K562 (cell line): ENCODE measurements at regions not wholly inside any gene's neighbourhood (a gene's known extent, or its start where the extent isn't known, plus 50 kb on each side); places are given as distances from the start of the nearest gene placed in this dataset.

Experiments
- ATAC-seq: fragments of 200-7000 bp; cut with Tn5 transposase; 3 replicates; pipeline ENCODE4 v1.9.1; 2020; ENCODE audit warnings: moderate library complexity
- BruUV-seq: library from RNA; stranded (reverse); fragments of 400-500 nt; replicated peaks from 2 replicates; lab custom pipeline; 2021; lab: Mats Ljungman, UMichigan
- CTCF ChIA-PET: fragments of 300-600 bp; formaldehyde crosslinking; extraction: SDS; loops from one replicate; lab custom pipeline; 2021; ENCODE audit warnings: low intra/inter-chr PET ratio; lab: Yijun Ruan, JAX
- POLR2A ChIA-PET: fragments of 300-600, 350-650 bp; sonication (Branson Sonifier 250); formaldehyde crosslinking; extraction: SDS; loops from one replicate; lab custom pipeline; 2021; ENCODE audit warnings: antibody characterized with exemption, inconsistent platforms; lab: Yijun Ruan, JAX
- DNase-seq, 4 experiments: peaks; one replicate each; pipeline versions ENCODE4 v3.0.0 to v3.0.0-alpha.2; 2011 to 2018; ENCODE audit warnings: low spot score in 3 of 4, mixed read lengths in 3 of 4; ENCODE audit errors: extremely low read depth in 1 of 4
- FAIRE-seq: peaks from 2 replicates; lab custom pipeline; 2011; peaks lifted over from hg19 to GRCh38; lab: Jason Lieb, UNC
- H2AFZ ChIP-seq: 2 replicates; pipeline ENCODE4 v1.6.0; 2011; ENCODE audit warnings: low read depth, low read length, control low read depth, inconsistent platforms
- H3K27ac ChIP-seq: fragments of 200-600 bp; 3 replicates; pipeline ENCODE4 v1.8.0; 2011; ENCODE audit warnings: low read depth, mild to moderate bottlenecking, control low read depth, inconsistent platforms, low read length, moderate library complexity, mixed read lengths; ENCODE audit errors: extremely low read depth
- H3K27me3 ChIP-seq, 2 experiments: fragments of 300-600 bp in 1 of 2; 2 replicates in 1 of 2; 3 replicates in 1 of 2; pipeline versions ENCODE4 v1.6.0 to v1.8.0; 2011; ENCODE audit warnings: inconsistent platforms in 2 of 2, low read length in 2 of 2, mild to moderate bottlenecking in 1 of 2, mixed read lengths in 1 of 2, moderate library complexity in 1 of 2; ENCODE audit not compliant: control insufficient read depth in 2 of 2, insufficient read depth in 2 of 2
- H3K36me3 ChIP-seq: fragments of 300-600 bp; 3 replicates; pipeline ENCODE4 v1.8.0; 2011; ENCODE audit warnings: mild to moderate bottlenecking, low read length, inconsistent platforms; ENCODE audit not compliant: control insufficient read depth, insufficient read depth
- H3K4me1 ChIP-seq, 2 experiments: fragments of 200-600 bp in 1 of 2; replicated peaks in 1 of 2; 2 replicates in 1 of 2; 3 replicates in 1 of 2; pipeline versions ENCODE4 v1.5.1 to v1.8.0; 2011; ENCODE audit warnings: inconsistent platforms in 2 of 2, low read length in 2 of 2, mild to moderate bottlenecking in 1 of 2, mixed read lengths in 1 of 2, moderate library complexity in 1 of 2; ENCODE audit not compliant: control insufficient read depth in 2 of 2, insufficient read depth in 2 of 2
- H3K4me2 ChIP-seq: 2 replicates; pipeline ENCODE4 v1.6.1; 2011; ENCODE audit warnings: low read length, control low read depth, inconsistent platforms, mixed read lengths; ENCODE audit not compliant: insufficient read depth
- H3K4me3 ChIP-seq: fragments of 200-600 bp; sonication (generic), shearing (Covaris generic); 2 replicates; pipeline ENCODE4 v1.5.1; 2016; ENCODE audit warnings: control low read depth, inconsistent platforms
- H3K79me2 ChIP-seq: fragments of 200-600 bp; 3 replicates; pipeline ENCODE4 v1.8.0; 2011; ENCODE audit warnings: low read length, inconsistent platforms; ENCODE audit not compliant: control insufficient read depth, insufficient read depth
- H3K9ac ChIP-seq, 2 experiments: 2 replicates each; pipeline versions ENCODE4 v1.6.0 to v1.6.1; 2011; ENCODE audit warnings: low read depth in 2 of 2, low read length in 2 of 2, control low read depth in 1 of 2, inconsistent platforms in 1 of 2, mild to moderate bottlenecking in 1 of 2, mixed read lengths in 1 of 2; ENCODE audit not compliant: insufficient read depth in 1 of 2
- H3K9me1 ChIP-seq: one replicate; pipeline ENCODE4 v1.6.0; 2011; ENCODE audit warnings: inconsistent platforms, mild to moderate bottlenecking, low read length, moderate library complexity; ENCODE audit not compliant: control insufficient read depth, insufficient read depth
- H3K9me3 ChIP-seq: replicated peaks from 2 replicates; pipeline ENCODE4 v1.5.1; 2011; ENCODE audit warnings: low read depth, low read length, inconsistent platforms; ENCODE audit not compliant: control insufficient read depth, insufficient read depth
- H4K20me1 ChIP-seq: replicated peaks from 2 replicates; pipeline ENCODE4 v1.6.1; 2011; ENCODE audit warnings: low read length, inconsistent platforms, mixed read lengths; ENCODE audit not compliant: control insufficient read depth, insufficient read depth
- CBFA2T2 ChIP-seq: fragments of 450-650 bp; conservative IDR thresholded peaks from 2 replicates; pipeline ENCODE4 v1.6.1; 2017; ENCODE audit warnings: mild to moderate bottlenecking
- CBFA2T3 ChIP-seq: fragments of 450-650 bp; IDR thresholded peaks from 2 replicates; pipeline ENCODE4 v1.6.1; 2017
- CLOCK ChIP-seq: fragments of 250-450 bp; sonication (Bioruptor Pico); IDR thresholded peaks from 2 replicates; pipeline ENCODE4 v1.4.0; 2020; ENCODE audit warnings: mild to moderate bottlenecking, moderate library complexity, borderline replicate concordance
- MAFK ChIP-seq: IDR thresholded peaks from 2 replicates; pipeline ENCODE4 v1.6.1; 2011; ENCODE audit warnings: low read length, improper control_type of control experiment
- MYC ChIP-seq, 2 experiments: fragments of 250-450 bp in 1 of 2; sonication (Bioruptor Pico) in 1 of 2; IDR thresholded peaks; 2 replicates each; pipeline versions ENCODE4 v1.5.1 to v1.6.1; 2012 to 2021; ENCODE audit warnings: low read depth in 2 of 2, borderline replicate concordance in 1 of 2, improper control_type of control experiment in 1 of 2, low read length in 1 of 2, mild to moderate bottlenecking in 1 of 2, moderate library complexity in 1 of 2
- RBBP5 ChIP-seq: fragments of 200-600 bp; sonication (generic); IDR thresholded peaks from 2 replicates; pipeline ENCODE4 v1.6.1; 2012; ENCODE audit warnings: borderline replicate concordance, mild to moderate bottlenecking, low read length, control low read depth, inconsistent platforms; ENCODE audit not compliant: insufficient read depth, poor library complexity, severe bottlenecking
- RFX7 ChIP-seq: fragments of 250-450 bp; sonication (Bioruptor Pico); IDR thresholded peaks from 2 replicates; pipeline ENCODE4 v1.5.1; 2021; ENCODE audit warnings: mild to moderate bottlenecking
- SMARCA5 ChIP-seq: fragments of 450-650 bp; IDR thresholded peaks from 2 replicates; pipeline ENCODE4 v1.6.1; 2016
- TAL1 ChIP-seq: fragments of 450-650 bp; IDR thresholded peaks from 2 replicates; pipeline ENCODE4 v1.6.1; 2016; ENCODE audit warnings: mild to moderate bottlenecking
- TCF3 ChIP-seq: sonication (generic); formaldehyde crosslinking; IDR thresholded peaks from 2 replicates; pipeline ENCODE4 v1.4.0; 2020; ENCODE audit warnings: mild to moderate bottlenecking, missing genetic modification reagents
- ZEB2 ChIP-seq: fragments of 450-650 bp; IDR thresholded peaks from 2 replicates; pipeline ENCODE4 v1.6.1; 2016
- ZKSCAN3 ChIP-seq: fragments of 250-450 bp; sonication (Bioruptor Pico); IDR thresholded peaks from 2 replicates; pipeline ENCODE4 v1.4.0; 2020
- ZNF431 ChIP-seq: sonication (generic); formaldehyde crosslinking; IDR thresholded peaks from 2 replicates; pipeline ENCODE4 v1.8.0; 2022; ENCODE audit warnings: mild to moderate bottlenecking, missing genetic modification reagents
- WGBS: fragments of 100-300 bp; shearing (Covaris generic); methylation state at CpG from one replicate; pipeline ENCODE4 v1.1.6; 2016; ENCODE audit warnings: low coverage, mixed read lengths; ENCODE audit not compliant: insufficient coverage; ENCODE audit errors: missing lambda C conversion rate; 5-methylcytosine and 5-hydroxymethylcytosine counted together
- in situ Hi-C: fragments of 300-500 bp; cut with MboI; formaldehyde crosslinking; loops from 4 replicates; pipeline ENCODE4 v1.15.0; 2018; ENCODE audit warnings: inconsistent platforms, mixed read lengths
- intact Hi-C: fragments of 100-400 bp; cut with micrococcal nuclease; formaldehyde crosslinking; loops from 2 replicates; pipeline ENCODE4 v1.14.2; 2022

GRCh38 chr6:22357724-22358189 lies 60.9 kb upstream of the PRL start (continued):
- TF ChIP-seq MYC (IDR thresholded peaks at IDR 0.05; ENCODE audit: low read depth, low read length): no peak
- no peak for TF ChIP-seq MYC (CRISPR knock-in tag; IDR thresholded peaks at IDR 0.05; ENCODE audit: borderline replicate concordance, low read depth)
- TF ChIP-seq CLOCK (CRISPR knock-in tag): no peak
- no peak for TF ChIP-seq ZEB2
- no peak for TF ChIP-seq MAFK
- TF ChIP-seq ZKSCAN3 (CRISPR knock-in tag): no peak
- no peak for TF ChIP-seq RBBP5
- no peak for TF ChIP-seq RFX7 (CRISPR knock-in tag)
- TF ChIP-seq, all 486 proteins: peak for 0

- Histone ChIP-seq H3K27me3 (no peaks in the 10 kb centered on the region), H4K20me1 (no peaks in the 10 kb centered on the region), H3K9me3 (no peaks in the 10 kb centered on the region), H3K36me3 (no peaks in the 10 kb centered on the region), H3K27ac (no peak overlapping the region), H2AFZ (no peak overlapping the region), H3K4me1 (no peaks in the 10 kb centered on the region), H3K4me3 (no peak overlapping the region), H3K9ac (no peak overlapping the region), H3K79me2 (no peaks in the 10 kb centered on the region), H3K4me2 (no peak overlapping the region), H3K9me1 (no peaks in the 10 kb centered on the region)
- ChIA-PET POLR2A (interaction anchor here (0.9 kb wide), 1 partner anchor 9 kb away, joined by 3 read pairs; no protein-coding TSS in a partner anchor), CTCF (no interaction called here)
- intact Hi-C loops: no loop called here
- DNase-seq (peak in 1 of 4 experiments; percentile 6), FAIRE-seq (no peak), ATAC-seq (no peak)
- WGBS: 2% methylated on average over 5 of the region's 5 CpGs
- in situ Hi-C loops: no loop called here
- BruUV-seq: no TSS peak
- TF ChIP-seq ZNF431 (CRISPR knock-in tag) (no peak), TAL1 (peak; percentile 24; the same call in 1 of the 2 replicates), TCF3 (CRISPR knock-in tag) (peak; percentile 83), CBFA2T2 (peak; percentile 38; the same call in 1 of the 2 replicates), CBFA2T3 (peak; percentile 62), SMARCA5 (no peak)
Observed at GRCh38 chr6:22361576-22361975, 64.7 kb upstream of the PRL start.
